ENCODE measurements at regions not wholly inside any gene's neighbourhood (a gene's known extent, or its start where the extent isn't known, plus 50 kb on each side); places are given as distances from the start of the nearest gene placed in this dataset.

GRCh38 chr3:69647511-69648110 lies 91.7 kb upstream of the MITF start:
- no peak for TF ChIP-seq CHD2 (IDR thresholded peaks at IDR 0.05; ENCODE audit: low read length, partially characterized antibody)
- no peak for TF ChIP-seq CTCF (IDR thresholded peaks at IDR 0.05)
- no peak for TF ChIP-seq SMC3 (IDR thresholded peaks at IDR 0.05)
- no peak for TF ChIP-seq REST (IDR thresholded peaks at IDR 0.05)
- TF ChIP-seq CBX8 (IDR thresholded peaks at IDR 0.05), result no peak
- no peak for TF ChIP-seq ZFP36 (IDR thresholded peaks at IDR 0.05; ENCODE audit: borderline replicate concordance, partially characterized antibody)
- TF ChIP-seq ZNF302 (CRISPR knock-in tag; IDR thresholded peaks at IDR 0.05), result no peak
- no peak for TF ChIP-seq MAZ (IDR thresholded peaks at IDR 0.05; ENCODE audit: borderline replicate concordance, low read depth, low read length)
- no peak for TF ChIP-seq FOXS1 (CRISPR knock-in tag; IDR thresholded peaks at IDR 0.05)
- no peak for TF ChIP-seq POLR2A (IDR thresholded peaks at IDR 0.05; ENCODE audit: low read length)
- no peak for TF ChIP-seq HMGXB4 (CRISPR knock-in tag; IDR thresholded peaks at IDR 0.05; ENCODE audit: borderline replicate concordance)
- no peak for TF ChIP-seq KDM1A (IDR thresholded peaks at IDR 0.05; ENCODE audit: low read depth)
- TF ChIP-seq PBX3 (IDR thresholded peaks at IDR 0.05), result no peak
